NCI-H187 treated with DMSO at 0.1 percent for 48 hours (cell line): ENCODE measurements at regions not wholly inside any gene's neighbourhood (a gene's known extent, or its start where the extent isn't known, plus 50 kb on each side); places are given as distances from the start of the nearest gene placed in this dataset.

Experiments used
- DNase-seq: peaks from one replicate; lab custom pipeline; 2025; lab: John Stamatoyannopoulos, UW

GRCh38 chr16:52649870-52650269 is 102.9 kb upstream of the TOX3 start:
- DNase-seq, result no peak

- no peak for DNase-seq
Measured at GRCh38 chr16:52647588-52647987, 100.6 kb upstream of the TOX3 start.

- DNase-seq, result no peak
Measured at GRCh38 chr16:52643006-52643405, 96.1 kb upstream of the TOX3 start.

GRCh38 chr16:52634528-52634927 is 87.6 kb upstream of the TOX3 start:
- no peak for DNase-seq

- DNase-seq, result no peak
Measured at GRCh38 chr16:52634104-52634503, 87.2 kb upstream of the TOX3 start.

GRCh38 chr16:52633230-52633629 is 86.3 kb upstream of the TOX3 start:
- DNase-seq, result no peak

- DNase-seq, result no peak
Measured at GRCh38 chr16:52631711-52632110, 84.8 kb upstream of the TOX3 start.

GRCh38 chr16:52630711-52631110 is 83.8 kb upstream of the TOX3 start:
- no peak for DNase-seq

- no peak for DNase-seq
Measured at GRCh38 chr16:52629296-52629695, 82.4 kb upstream of the TOX3 start.

GRCh38 chr16:52624891-52625290 is 77.9 kb upstream of the TOX3 start:
- DNase-seq, result no peak

GRCh38 chr16:52621651-52622050 is 74.7 kb upstream of the TOX3 start:
- DNase-seq, result no peak

GRCh38 chr16:52618753-52619497 is 72.0 kb upstream of the TOX3 start:
- no peak for DNase-seq

GRCh38 chr16:52617591-52617990 is 70.6 kb upstream of the TOX3 start:
- no peak for DNase-seq

GRCh38 chr16:52613508-52613907 is 66.6 kb upstream of the TOX3 start:
- no peak for DNase-seq

GRCh38 chr16:52611817-52612673 is 65.1 kb upstream of the TOX3 start:
- no peak for DNase-seq

- no peak for DNase-seq
Measured at GRCh38 chr16:52603015-52603414, 56.1 kb upstream of the TOX3 start.

GRCh38 chr16:52597772-52598483 is 51.0 kb upstream of the TOX3 start:
- peak; percentile 42 for DNase-seq

- DNase-seq, result no peak
Measured at GRCh38 chr16:52597073-52597771, 50.3 kb upstream of the TOX3 start.
